HG02884 (cell line): ENCODE measurements at regions not wholly inside any gene's neighbourhood (a gene's known extent, or its start where the extent isn't known, plus 50 kb on each side); places are given as distances from the start of the nearest gene placed in this dataset.
A peak's percentile ranks its signal among the peaks of the same experiment; 100 is the strongest.

Experiments used
- ATAC-seq: cut with Tn5 transposase; IDR thresholded peaks from one replicate; pipeline ENCODE4 v1.9.1; 2021; ENCODE audit warnings: mild to moderate bottlenecking, moderate library complexity; ENCODE audit not compliant: unreplicated experiment

- ATAC-seq = no peak
Measured at GRCh38 chr7:96415293-96415940, 93.5 kb upstream of the SLC25A13 start.

- peak; percentile 86 for ATAC-seq
Measured at GRCh38 chr7:96414931-96415292, 93.0 kb upstream of the SLC25A13 start.

- no peak for ATAC-seq
Measured at GRCh38 chr7:96410126-96410839, 88.4 kb upstream of the SLC25A13 start.

- no peak for ATAC-seq
Measured at GRCh38 chr7:96408881-96409280, 87.0 kb upstream of the SLC25A13 start.

GRCh38 chr7:96407427-96407826 lies 85.5 kb upstream of the SLC25A13 start:
- ATAC-seq = no peak

- ATAC-seq = no peak
Measured at GRCh38 chr7:96402913-96403312, 81.0 kb upstream of the SLC25A13 start.

GRCh38 chr7:96401200-96401599 lies 79.3 kb upstream of the SLC25A13 start:
- no peak for ATAC-seq

- ATAC-seq = no peak
Measured at GRCh38 chr7:96400518-96400917, 78.6 kb upstream of the SLC25A13 start.

GRCh38 chr7:96400001-96400400 lies 78.1 kb upstream of the SLC25A13 start:
- ATAC-seq = no peak

- ATAC-seq = no peak
Measured at GRCh38 chr7:96397936-96398598, 76.2 kb upstream of the SLC25A13 start.

- no peak for ATAC-seq
Measured at GRCh38 chr7:96388620-96389383, 66.9 kb upstream of the SLC25A13 start.

- no peak for ATAC-seq
Measured at GRCh38 chr7:96388166-96388565, 66.3 kb upstream of the SLC25A13 start.

GRCh38 chr7:96380111-96380512 lies 58.2 kb upstream of the SLC25A13 start:
- ATAC-seq = no peak

- ATAC-seq = no peak
Measured at GRCh38 chr7:96377399-96377798, 55.5 kb upstream of the SLC25A13 start.
